Testis (tissue), 2 donors: ENCODE measurements at regions not wholly inside any gene's neighbourhood (a gene's known extent, or its start where the extent isn't known, plus 50 kb on each side); places are given as distances from the start of the nearest gene placed in this dataset.

Source experiments
- CTCF ChIP-seq, 3 experiments: fragments of 450-650 bp in 2 of 3; fragments of 200-600 bp in 1 of 3; sonication (generic) in 1 of 3; IDR thresholded peaks; one replicate each; pipeline ENCODE4 v1.5.1; 2016 to 2019; ENCODE audit warnings: antibody characterized with exemption in 3 of 3, mild to moderate bottlenecking in 2 of 3, moderate library complexity in 1 of 3
- POLR2A ChIP-seq: fragments of 450-650 bp; IDR thresholded peaks from one replicate; pipeline ENCODE4 v1.6.1; 2017; ENCODE audit warnings: antibody characterized with exemption, mild to moderate bottlenecking, moderate library complexity

DNA sequence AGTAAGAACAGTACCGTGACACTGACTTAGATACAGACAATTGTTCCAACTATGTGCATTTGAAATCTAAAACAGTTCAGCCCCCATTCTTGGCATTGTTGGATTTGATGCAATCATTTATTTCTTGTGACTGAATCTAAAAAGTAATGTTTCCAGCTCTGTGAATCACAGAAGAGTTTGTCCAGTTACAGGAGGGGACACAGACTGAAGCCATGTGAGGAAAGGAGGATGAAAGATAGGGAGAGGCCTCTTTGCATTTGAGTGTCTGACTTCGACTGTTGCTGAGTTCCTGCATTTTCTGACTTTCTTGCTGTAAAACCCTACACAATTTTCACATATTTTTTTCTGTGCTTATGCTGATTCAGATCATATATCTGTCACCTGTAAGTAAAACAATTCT, 179.3 kb upstream of the PCDH17 start:
- TF ChIP-seq CTCF (IDR thresholded peaks at IDR 0.05) (no peak), POLR2A (no peak)
